ENCODE measurements at regions not wholly inside any gene's neighbourhood (a gene's known extent, or its start where the extent isn't known, plus 50 kb on each side); places are given as distances from the start of the nearest gene placed in this dataset.

DNA sequence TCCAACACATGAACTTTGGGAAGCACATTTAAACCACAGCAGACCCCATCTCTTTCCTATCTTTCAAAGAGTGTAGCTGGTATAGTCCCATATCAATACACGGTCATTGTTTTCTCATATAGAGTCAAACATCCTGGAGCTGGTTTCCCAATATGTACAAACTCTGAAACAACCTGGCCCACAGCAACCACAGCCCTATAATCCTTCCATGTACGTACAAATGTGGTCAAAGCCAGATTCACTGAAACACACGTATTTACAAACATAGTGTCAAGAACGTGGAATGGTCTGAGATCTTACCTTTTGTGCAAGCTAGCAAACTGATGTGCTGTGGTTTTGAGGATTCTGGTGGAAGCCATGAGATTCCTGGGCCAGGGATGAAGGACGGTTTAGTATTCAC lies 97.3 kb downstream of the HS1BP3 start:
- Histone ChIP-seq H3K27ac (ENCODE audit: extremely low read depth, low read depth, low read length) (no peak overlapping the region), H3K9me3 (ENCODE audit: control insufficient read depth, insufficient read depth, low read depth, low read length) (no peaks in the 10 kb centered on the region), H3K4me3 (ENCODE audit: low read depth, low read length) (no peak overlapping the region), H3K36me3 (ENCODE audit: control insufficient read depth in 2 of 2, insufficient read depth in 1 of 2, low read length in 2 of 2) (no peaks in the 10 kb centered on the region), H3K4me1 (ENCODE audit: control insufficient read depth, insufficient read depth, low read length) (no peaks in the 10 kb centered on the region)
- POLR2A ChIA-PET, result no interaction called here
- CTCF ChIA-PET, result interaction anchor here (0.7 to 1.2 kb wide), 3 partner anchors 10 to 115 kb away, joined by 3 read pairs; no protein-coding TSS in a partner anchor
- no peak for TF ChIP-seq ZBTB21 (tag by site-specific recombination; IDR thresholded peaks at IDR 0.05)
- TF ChIP-seq ZNF416 (tag by site-specific recombination; IDR thresholded peaks at IDR 0.05), result no peak
- no peak for TF ChIP-seq WT1 (tag by site-specific recombination; IDR thresholded peaks at IDR 0.05)
- no peak for TF ChIP-seq ZNF555 (tag by site-specific recombination; conservative IDR thresholded peaks at IDR 0.05)
- no peak for TF ChIP-seq ZNF23 (tag by site-specific recombination; IDR thresholded peaks at IDR 0.05; ENCODE audit: borderline replicate concordance)
- no peak for TF ChIP-seq ZNF747 (tag by site-specific recombination; IDR thresholded peaks at IDR 0.05)
- TF ChIP-seq ZNF292 (tag by site-specific recombination; IDR thresholded peaks at IDR 0.05; ENCODE audit: borderline replicate concordance, low read depth), result no peak
- TF ChIP-seq BCL11A (tag by site-specific recombination; IDR thresholded peaks at IDR 0.05; ENCODE audit: low read depth), result no peak
- no peak for TF ChIP-seq ZNF692 (tag by site-specific recombination; IDR thresholded peaks at IDR 0.05)
- TF ChIP-seq ZNF184 (tag by site-specific recombination; IDR thresholded peaks at IDR 0.05), result no peak
- no peak for TF ChIP-seq ZNF707 (tag by site-specific recombination; IDR thresholded peaks at IDR 0.05)
- no peak for TF ChIP-seq SCRT2 (tag by site-specific recombination; IDR thresholded peaks at IDR 0.05)
- no peak for TF ChIP-seq ZNF548 (tag by site-specific recombination; IDR thresholded peaks at IDR 0.05)
- no peak for TF ChIP-seq ZNF701 (tag by site-specific recombination; IDR thresholded peaks at IDR 0.05)
- no peak for TF ChIP-seq HOXD13 (CRISPR knock-in tag; IDR thresholded peaks at IDR 0.05; ENCODE audit: borderline replicate concordance)
- TF ChIP-seq ZNF423 (tag by site-specific recombination; IDR thresholded peaks at IDR 0.05), result no peak
- no peak for TF ChIP-seq MYNN (tag by site-specific recombination; IDR thresholded peaks at IDR 0.05; ENCODE audit: borderline replicate concordance)
- TF ChIP-seq, protein P1, sequence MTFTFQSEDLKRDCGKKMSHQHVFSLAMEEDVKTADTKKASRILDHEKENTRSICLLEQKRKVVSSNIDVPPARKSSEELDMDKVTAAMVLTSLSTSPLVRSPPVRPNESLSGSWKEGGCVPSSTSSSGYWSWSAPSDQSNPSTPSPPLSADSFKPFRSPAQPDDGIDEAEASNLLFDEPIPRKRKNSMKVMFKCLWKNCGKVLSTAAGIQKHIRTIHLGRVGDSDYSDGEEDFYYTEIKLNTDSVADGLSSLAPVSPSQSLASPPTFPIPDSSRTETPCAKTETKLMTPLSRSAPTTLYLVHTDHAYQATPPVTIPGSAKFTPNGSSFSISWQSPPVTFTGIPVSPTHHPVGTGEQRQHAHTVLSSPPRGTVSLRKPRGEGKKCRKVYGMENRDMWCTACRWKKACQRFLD (tag by site-specific recombination; IDR thresholded peaks at IDR 0.05), result no peak
- no peak for TF ChIP-seq ZBTB7A (tag by site-specific recombination; IDR thresholded peaks at IDR 0.05; ENCODE audit: low read depth)
- TF ChIP-seq ZNF654 (tag by site-specific recombination; IDR thresholded peaks at IDR 0.05; ENCODE audit: low read depth), result no peak

GRCh38 chr2:20555954-20556353 lies 94.9 kb downstream of the HS1BP3 start:
- CTCF ChIA-PET, result interaction anchor here (0.6 kb wide), 1 partner anchor 43 kb away, joined by 4 read pairs; no protein-coding TSS in a partner anchor
- Histone ChIP-seq H3K27ac (ENCODE audit: extremely low read depth, low read depth, low read length) (no peak overlapping the region), H3K9me3 (ENCODE audit: control insufficient read depth, insufficient read depth, low read depth, low read length) (no peaks in the 10 kb centered on the region), H3K36me3 (ENCODE audit: control insufficient read depth in 2 of 2, insufficient read depth in 1 of 2, low read length in 2 of 2) (no peaks in the 10 kb centered on the region), H3K4me3 (ENCODE audit: low read depth, low read length) (no peak overlapping the region), H3K4me1 (ENCODE audit: control insufficient read depth, insufficient read depth, low read length) (no peaks in the 10 kb centered on the region)
- POLR2A ChIA-PET, result no interaction called here
- no peak for TF ChIP-seq ZNF473 (tag by site-specific recombination; IDR thresholded peaks at IDR 0.05)
- TF ChIP-seq ZNF114 (tag by site-specific recombination; IDR thresholded peaks at IDR 0.05), result no peak
- TF ChIP-seq ZBTB1 (tag by site-specific recombination; IDR thresholded peaks at IDR 0.05), result no peak
- no peak for TF ChIP-seq ZNF449 (tag by site-specific recombination; IDR thresholded peaks at IDR 0.05)
- TF ChIP-seq, protein P2, sequence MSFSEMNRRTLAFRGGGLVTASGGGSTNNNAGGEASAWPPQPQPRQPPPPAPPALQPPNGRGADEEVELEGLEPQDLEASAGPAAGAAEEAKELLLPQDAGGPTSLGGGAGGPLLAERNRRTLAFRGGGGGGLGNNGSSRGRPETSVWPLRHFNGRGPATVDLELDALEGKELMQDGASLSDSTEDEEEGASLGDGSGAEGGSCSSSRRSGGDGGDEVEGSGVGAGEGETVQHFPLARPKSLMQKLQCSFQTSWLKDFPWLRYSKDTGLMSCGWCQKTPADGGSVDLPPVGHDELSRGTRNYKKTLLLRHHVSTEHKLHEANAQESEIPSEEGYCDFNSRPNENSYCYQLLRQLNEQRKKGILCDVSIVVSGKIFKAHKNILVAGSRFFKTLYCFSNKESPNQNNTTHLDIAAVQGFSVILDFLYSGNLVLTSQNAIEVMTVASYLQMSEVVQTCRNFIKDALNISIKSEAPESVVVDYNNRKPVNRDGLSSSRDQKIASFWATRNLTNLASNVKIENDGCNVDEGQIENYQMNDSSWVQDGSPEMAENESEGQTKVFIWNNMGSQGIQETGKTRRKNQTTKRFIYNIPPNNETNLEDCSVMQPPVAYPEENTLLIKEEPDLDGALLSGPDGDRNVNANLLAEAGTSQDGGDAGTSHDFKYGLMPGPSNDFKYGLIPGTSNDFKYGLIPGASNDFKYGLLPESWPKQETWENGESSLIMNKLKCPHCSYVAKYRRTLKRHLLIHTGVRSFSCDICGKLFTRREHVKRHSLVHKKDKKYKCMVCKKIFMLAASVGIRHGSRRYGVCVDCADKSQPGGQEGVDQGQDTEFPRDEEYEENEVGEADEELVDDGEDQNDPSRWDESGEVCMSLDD (tag by site-specific recombination; IDR thresholded peaks at IDR 0.05), result no peak
- no peak for TF ChIP-seq ZNF138 (tag by site-specific recombination; IDR thresholded peaks at IDR 0.05; ENCODE audit: borderline replicate concordance)
- no peak for TF ChIP-seq ZNF488 (tag by site-specific recombination; IDR thresholded peaks at IDR 0.05)

All from HEK293 (cell line).